HepG2 (cell line): ENCODE measurements at regions not wholly inside any gene's neighbourhood (a gene's known extent, or its start where the extent isn't known, plus 50 kb on each side); places are given as distances from the start of the nearest gene placed in this dataset.

Experiments
- ASH2L ChIP-seq: fragments of 300-600, 200-600 bp; sonication (generic); IDR thresholded peaks from 2 replicates; pipeline ENCODE4 v1.7.0; 2017; ENCODE audit warnings: low read depth, mild to moderate bottlenecking, moderate library complexity, mixed read lengths, low read length; ENCODE audit not compliant: insufficient read length
- EED ChIP-seq: sonication (generic); formaldehyde crosslinking; IDR thresholded peaks from 2 replicates; pipeline ENCODE4 v1.5.0; 2020; ENCODE audit warnings: mild to moderate bottlenecking, missing genetic modification reagents
- ELF4 ChIP-seq: sonication (generic); formaldehyde crosslinking; IDR thresholded peaks from 2 replicates; pipeline ENCODE4 v1.5.0; 2020; ENCODE audit warnings: missing genetic modification reagents, mild to moderate bottlenecking, moderate library complexity, borderline replicate concordance
- EP300 ChIP-seq, 3 experiments: sonication (generic) in 1 of 3; formaldehyde crosslinking in 1 of 3; IDR thresholded peaks; 2 replicates each; pipeline versions ENCODE4 v1.5.1 to v1.6.1; 2011 to 2020; ENCODE audit warnings: low read depth in 2 of 3, low read length in 2 of 3, borderline replicate concordance in 1 of 3, improper control_type of control experiment in 1 of 3, mild to moderate bottlenecking in 1 of 3, missing genetic modification reagents in 1 of 3, moderate library complexity in 1 of 3
- HMG20B ChIP-seq: conservative IDR thresholded peaks from 2 replicates; pipeline ENCODE4 v1.6.1; 2016; ENCODE audit warnings: missing genetic modification reagents, missing compliant biosample characterization
- HMGA1 ChIP-seq: sonication (generic); formaldehyde crosslinking; conservative IDR thresholded peaks from 2 replicates; pipeline ENCODE4 v1.4.0; 2020; ENCODE audit warnings: missing genetic modification reagents
- JUND ChIP-seq: sonication (generic); formaldehyde crosslinking; IDR thresholded peaks from 2 replicates; pipeline ENCODE4 v1.8.0; 2022; ENCODE audit warnings: mild to moderate bottlenecking, missing genetic modification reagents
- PRMT3 ChIP-seq: sonication (generic); formaldehyde crosslinking; IDR thresholded peaks from 2 replicates; pipeline ENCODE4 v1.8.1; 2022; ENCODE audit warnings: low read depth, mild to moderate bottlenecking, moderate library complexity, missing genetic modification reagents, borderline replicate concordance
- TRIM24 ChIP-seq: sonication (generic); formaldehyde crosslinking; IDR thresholded peaks from 2 replicates; pipeline ENCODE4 v1.8.0; 2022; ENCODE audit warnings: mild to moderate bottlenecking, missing genetic modification reagents
- ZNF503 ChIP-seq: sonication (generic); formaldehyde crosslinking; IDR thresholded peaks from 2 replicates; pipeline ENCODE4 v1.4.0; 2020; ENCODE audit warnings: missing genetic modification reagents

DNA sequence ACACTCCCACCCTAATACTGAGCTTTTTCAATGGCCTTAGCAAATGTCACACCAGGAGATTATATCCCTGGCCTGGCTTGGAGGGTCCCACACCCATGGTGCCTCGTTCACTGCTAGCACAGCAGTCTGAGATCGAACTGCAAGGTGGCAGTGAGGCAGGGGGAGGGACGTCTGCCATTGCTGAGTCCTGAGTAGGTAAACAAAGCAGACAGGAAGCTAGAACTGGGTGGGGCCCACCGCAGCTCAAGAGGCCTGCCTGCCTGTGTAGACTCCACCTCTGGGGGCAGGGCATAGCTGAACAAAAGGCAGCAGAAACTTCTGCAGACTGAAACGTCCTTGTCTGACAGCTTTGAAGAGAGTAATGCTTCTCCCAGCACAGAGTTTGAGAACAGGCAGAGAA lies 338.9 kb upstream of the MBL2 start:
- TF ChIP-seq PRMT3 (no peak), TRIM24 (CRISPR knock-in tag) (no peak), EP300 (IDR thresholded peaks at IDR 0.05; ENCODE audit: low read depth in 2 of 2, low read length in 2 of 2) (no peak), EP300 (CRISPR knock-in tag; IDR thresholded peaks at IDR 0.05; ENCODE audit: borderline replicate concordance) (no peak), EED (CRISPR knock-in tag) (no peak), ELF4 (no peak), HMGA1 (no peak), JUND (CRISPR knock-in tag) (no peak), ASH2L (no peak), ZNF503 (CRISPR knock-in tag) (no peak), HMG20B (no peak)
